Uterus (tissue), 3 donors: ENCODE measurements at regions not wholly inside any gene's neighbourhood (a gene's known extent, or its start where the extent isn't known, plus 50 kb on each side); places are given as distances from the start of the nearest gene placed in this dataset.

Source experiments
- DNase-seq, 2 donors: peaks; one replicate each; pipeline ENCODE4 v3.0.0-alpha.2; 2019 to 2020
- H3K27ac ChIP-seq, 2 donors: fragments of 200-600 bp; sonication (generic); 1 replicate in 1 of 2; 2 replicates in 1 of 2; pipeline ENCODE4 v1.5.1; 2016 to 2018
- H3K27me3 ChIP-seq, 2 donors: fragments of 200-600 bp; sonication (generic); one replicate each; pipeline ENCODE4 v1.5.1; 2018 to 2019; ENCODE audit warnings: control low read depth in 1 of 2
- H3K36me3 ChIP-seq, 2 donors: fragments of 200-600 bp; sonication (generic); one replicate each; pipeline ENCODE4 v1.5.1; 2019; ENCODE audit warnings: control low read depth in 1 of 2
- H3K4me1 ChIP-seq, 2 donors: fragments of 200-600 bp; sonication (generic); one replicate each; pipeline ENCODE4 v1.5.1; 2018 to 2019; ENCODE audit warnings: control low read depth in 1 of 2
- H3K4me3 ChIP-seq, 2 donors: fragments of 200-600 bp; sonication (generic); 1 replicate in 1 of 2; 2 replicates in 1 of 2; pipeline ENCODE4 v1.5.1; 2018 to 2019; ENCODE audit warnings: mild to moderate bottlenecking in 1 of 2
- H3K9me3 ChIP-seq, 2 donors: fragments of 200-600 bp; sonication (generic); one replicate each; pipeline ENCODE4 v1.5.1; 2019; ENCODE audit warnings: control low read depth in 1 of 2
- CTCF ChIP-seq, 4 experiments: fragments of 200-600 bp in 2 of 4; fragments of 450-650 bp in 2 of 4; sonication (generic) in 2 of 4; IDR thresholded peaks; one replicate each; pipeline ENCODE4 v1.5.1; 2016 to 2019; ENCODE audit warnings: antibody characterized with exemption in 4 of 4, mild to moderate bottlenecking in 2 of 4, moderate library complexity in 1 of 4
- POLR2A ChIP-seq, 2 donors: fragments of 450-650 bp; IDR thresholded peaks; one replicate each; pipeline ENCODE4 v1.6.1; 2016; ENCODE audit warnings: antibody characterized with exemption in 2 of 2, mild to moderate bottlenecking in 1 of 2, moderate library complexity in 1 of 2
- intact Hi-C: fragments of 100-400 bp; cut with DNase I; formaldehyde crosslinking; loops from one replicate; pipeline ENCODE4 v1.15.1; 2023; ENCODE audit warnings: low total_unique reads
- donor health status: DM: yes; HTN: yes; CAD: no.

- no peak for TF ChIP-seq CTCF (IDR thresholded peaks at IDR 0.05)
- TF ChIP-seq POLR2A (IDR thresholded peaks at IDR 0.05), result no peak
- Histone ChIP-seq H3K9me3 (no peaks in the 10 kb centered on the region), H3K27ac (no peak overlapping the region), H3K36me3 (no peaks in the 10 kb centered on the region), H3K4me1 (no peaks in the 10 kb centered on the region), H3K27me3 (no peaks in the 10 kb centered on the region), H3K4me3 (no peak overlapping the region)
- no peak for DNase-seq
- intact Hi-C loops, result no loop called here
Measured at GRCh38 chr21:15409031-15409430, 320.8 kb upstream of the USP25 start.

- no peaks in the 10 kb centered on the region for H3K36me3 ChIP-seq
- H3K9me3 ChIP-seq, result no peaks in the 10 kb centered on the region
- H3K27me3 ChIP-seq, result no peaks in the 10 kb centered on the region
- no peak for TF ChIP-seq CTCF (IDR thresholded peaks at IDR 0.05)
- no peak for TF ChIP-seq POLR2A (IDR thresholded peaks at IDR 0.05)
- no peak overlapping the region for H3K27ac ChIP-seq
- H3K4me1 ChIP-seq, result no peaks in the 10 kb centered on the region
- no peak for DNase-seq
- H3K4me3 ChIP-seq, result no peak overlapping the region
- intact Hi-C loops, result no loop called here
Measured at GRCh38 chr21:15410853-15411252, 318.9 kb upstream of the USP25 start.

GRCh38 chr21:15414057-15414456 is 315.7 kb upstream of the USP25 start:
- Histone ChIP-seq H3K36me3 (no peaks in the 10 kb centered on the region), H3K9me3 (no peaks in the 10 kb centered on the region), H3K27ac (no peak overlapping the region), H3K4me3 (no peak overlapping the region), H3K4me1 (no peaks in the 10 kb centered on the region), H3K27me3 (no peaks in the 10 kb centered on the region)
- intact Hi-C loops, result no loop called here
- TF ChIP-seq POLR2A (IDR thresholded peaks at IDR 0.05), result no peak
- no peak for TF ChIP-seq CTCF (IDR thresholded peaks at IDR 0.05)
- DNase-seq, result no peak

- no peak for TF ChIP-seq POLR2A (IDR thresholded peaks at IDR 0.05)
- H3K4me1 ChIP-seq, result no peaks in the 10 kb centered on the region
- intact Hi-C loops, result no loop called here
- H3K36me3 ChIP-seq, result no peaks in the 10 kb centered on the region
- no peak overlapping the region for H3K4me3 ChIP-seq
- no peak overlapping the region for H3K27ac ChIP-seq
- no peaks in the 10 kb centered on the region for H3K9me3 ChIP-seq
- H3K27me3 ChIP-seq, result no peaks in the 10 kb centered on the region
- no peak for DNase-seq
Measured at GRCh38 chr21:15415541-15416261, 314.1 kb upstream of the USP25 start.

- no peak for TF ChIP-seq CTCF (IDR thresholded peaks at IDR 0.05)
- TF ChIP-seq POLR2A (IDR thresholded peaks at IDR 0.05), result no peak
- Histone ChIP-seq H3K27ac (no peak overlapping the region), H3K4me1 (no peaks in the 10 kb centered on the region), H3K36me3 (no peaks in the 10 kb centered on the region), H3K27me3 (no peaks in the 10 kb centered on the region), H3K9me3 (no peaks in the 10 kb centered on the region), H3K4me3 (no peak overlapping the region)
- DNase-seq, result no peak
- intact Hi-C loops, result no loop called here
Measured at GRCh38 chr21:15421441-15421881, 308.3 kb upstream of the USP25 start.
